ENCODE measurements at regions not wholly inside any gene's neighbourhood (a gene's known extent, or its start where the extent isn't known, plus 50 kb on each side); places are given as distances from the start of the nearest gene placed in this dataset.
A peak's percentile ranks its signal among the peaks of the same experiment; 100 is the strongest.
"Not testable (repeated sequence)": the region's sequence is repeated elsewhere in the genome, so short reads cannot be mapped to it uniquely, and the experiment has no call there.

- no peak for DNase-seq
Measured at GRCh38 chrX:39245024-39245423, 443.8 kb downstream of the MID1IP1 start.

GRCh38 chrX:39247536-39247935, 446.3 kb downstream of the MID1IP1 start:
- no peak for DNase-seq

- DNase-seq, result no peak
Measured at GRCh38 chrX:39248330-39248729, 447.1 kb downstream of the MID1IP1 start.

- DNase-seq, result no peak
Measured at GRCh38 chrX:39249999-39250398, 448.7 kb downstream of the MID1IP1 start.

GRCh38 chrX:39251995-39252394, 450.7 kb downstream of the MID1IP1 start:
- DNase-seq, result peak; percentile 93

- no peak for DNase-seq
Measured at GRCh38 chrX:39253551-39253950, 452.3 kb downstream of the MID1IP1 start.

- DNase-seq, result peak; percentile 65
Measured at GRCh38 chrX:39258331-39258730, 457.1 kb downstream of the MID1IP1 start.

GRCh38 chrX:39260965-39261364, 459.7 kb downstream of the MID1IP1 start:
- no peak for DNase-seq

GRCh38 chrX:39261446-39262147, 460.3 kb downstream of the MID1IP1 start:
- DNase-seq, result peak; percentile 51

- DNase-seq, result no peak
Measured at GRCh38 chrX:39262641-39263040, 461.4 kb downstream of the MID1IP1 start.

GRCh38 chrX:39264023-39264422, 462.8 kb downstream of the MID1IP1 start:
- DNase-seq, result no peak

GRCh38 chrX:39267176-39267575, 465.9 kb downstream of the MID1IP1 start:
- DNase-seq, result no peak

GRCh38 chrX:39268207-39268606, 466.9 kb downstream of the MID1IP1 start:
- no peak for DNase-seq

- no peak for DNase-seq
Measured at GRCh38 chrX:39275500-39276068, 474.3 kb downstream of the MID1IP1 start.

GRCh38 chrX:39277685-39278390, 476.6 kb downstream of the MID1IP1 start:
- DNase-seq, result not testable (repeated sequence)

GRCh38 chrX:39283239-39283638, 482.0 kb downstream of the MID1IP1 start:
- DNase-seq, result no peak

- no peak for DNase-seq
Measured at GRCh38 chrX:39288592-39288991, 487.3 kb downstream of the MID1IP1 start.

GRCh38 chrX:39289827-39290226, 488.6 kb downstream of the MID1IP1 start:
- DNase-seq, result no peak

- DNase-seq, result no peak
Measured at GRCh38 chrX:39293203-39293602, 491.9 kb downstream of the MID1IP1 start.

- DNase-seq, result no peak
Measured at GRCh38 chrX:39296472-39296871, 495.2 kb downstream of the MID1IP1 start.

GRCh38 chrX:39298821-39299220, 497.6 kb downstream of the MID1IP1 start:
- no peak for DNase-seq

GRCh38 chrX:39299615-39300014, 498.4 kb downstream of the MID1IP1 start:
- DNase-seq, result no peak

GRCh38 chrX:39301036-39301435, 499.8 kb downstream of the MID1IP1 start:
- DNase-seq, result no peak

- no peak for DNase-seq
Measured at GRCh38 chrX:39302838-39303237, 501.6 kb downstream of the MID1IP1 start.
